ENCODE measurements at regions not wholly inside any gene's neighbourhood (a gene's known extent, or its start where the extent isn't known, plus 50 kb on each side); places are given as distances from the start of the nearest gene placed in this dataset.

DNA sequence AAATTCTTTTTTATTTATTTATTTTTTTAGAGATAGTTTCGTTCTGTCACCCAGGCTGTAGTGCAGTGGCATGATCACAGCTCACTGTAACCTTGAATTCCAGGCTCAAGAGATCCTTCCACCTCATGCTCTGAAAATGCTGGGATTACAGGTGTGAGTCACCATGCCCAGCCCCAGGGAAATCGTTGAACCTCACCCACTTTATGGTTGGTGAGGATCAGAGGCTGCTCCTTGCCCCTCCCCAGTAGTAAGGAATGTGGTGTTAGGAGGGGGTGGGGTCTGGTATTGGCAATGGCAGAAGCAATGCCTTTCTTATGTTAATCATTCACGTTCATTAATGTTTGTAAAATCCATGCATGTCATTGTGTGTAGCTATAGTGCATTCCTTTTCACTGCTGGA is 161.9 kb downstream of the SUCLG1 start:
- Histone ChIP-seq H3K27ac (ENCODE audit: insufficient read depth, low read length) (no peak overlapping the region), H3K4me3 (replicated peaks in 1 of 4; ENCODE audit: control extremely low read depth in 1 of 4, insufficient read depth in 1 of 4, low read depth in 3 of 4, low read length in 4 of 4) (no peak overlapping the region), H3K79me2 (ENCODE audit: control insufficient read depth, insufficient read depth, low read length) (no peaks in the 10 kb centered on the region), H3K4me2 (ENCODE audit: extremely low read depth, insufficient read depth, low read length) (no peak overlapping the region), H3K36me3 (ENCODE audit: control insufficient read depth, insufficient read depth, low read length) (no peaks in the 10 kb centered on the region), H3K4me1 (ENCODE audit: control insufficient read depth, extremely low read depth, insufficient read depth, low read length) (no peaks in the 10 kb centered on the region), H3K9ac (ENCODE audit: insufficient read depth, low read length) (no peak overlapping the region), H2AFZ (ENCODE audit: low read length) (no peak overlapping the region), H3K27me3 (ENCODE audit: control insufficient read depth, insufficient read depth, low read length) (no peaks in the 10 kb centered on the region), H3K9me3 (ENCODE audit: control insufficient read depth, insufficient read depth, low read depth, low read length) (no peaks in the 10 kb centered on the region), H4K20me1 (ENCODE audit: control insufficient read depth, extremely low read depth, insufficient read depth, low read length) (no peaks in the 10 kb centered on the region)
- TF ChIP-seq, protein P1, sequence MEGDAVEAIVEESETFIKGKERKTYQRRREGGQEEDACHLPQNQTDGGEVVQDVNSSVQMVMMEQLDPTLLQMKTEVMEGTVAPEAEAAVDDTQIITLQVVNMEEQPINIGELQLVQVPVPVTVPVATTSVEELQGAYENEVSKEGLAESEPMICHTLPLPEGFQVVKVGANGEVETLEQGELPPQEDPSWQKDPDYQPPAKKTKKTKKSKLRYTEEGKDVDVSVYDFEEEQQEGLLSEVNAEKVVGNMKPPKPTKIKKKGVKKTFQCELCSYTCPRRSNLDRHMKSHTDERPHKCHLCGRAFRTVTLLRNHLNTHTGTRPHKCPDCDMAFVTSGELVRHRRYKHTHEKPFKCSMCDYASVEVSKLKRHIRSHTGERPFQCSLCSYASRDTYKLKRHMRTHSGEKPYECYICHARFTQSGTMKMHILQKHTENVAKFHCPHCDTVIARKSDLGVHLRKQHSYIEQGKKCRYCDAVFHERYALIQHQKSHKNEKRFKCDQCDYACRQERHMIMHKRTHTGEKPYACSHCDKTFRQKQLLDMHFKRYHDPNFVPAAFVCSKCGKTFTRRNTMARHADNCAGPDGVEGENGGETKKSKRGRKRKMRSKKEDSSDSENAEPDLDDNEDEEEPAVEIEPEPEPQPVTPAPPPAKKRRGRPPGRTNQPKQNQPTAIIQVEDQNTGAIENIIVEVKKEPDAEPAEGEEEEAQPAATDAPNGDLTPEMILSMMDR (conservative IDR thresholded peaks at IDR 0.05 in 1 of 2, IDR thresholded peaks at IDR 0.05 in 1 of 2; ENCODE audit: low read depth in 1 of 2, low read length in 2 of 2) = no peak
- no peak for TF ChIP-seq EZH2 (IDR thresholded peaks at IDR 0.05; ENCODE audit: low read length, missing control alignments)
- DNase-seq (ENCODE audit: low read depth in 2 of 2) = no peak

DNA sequence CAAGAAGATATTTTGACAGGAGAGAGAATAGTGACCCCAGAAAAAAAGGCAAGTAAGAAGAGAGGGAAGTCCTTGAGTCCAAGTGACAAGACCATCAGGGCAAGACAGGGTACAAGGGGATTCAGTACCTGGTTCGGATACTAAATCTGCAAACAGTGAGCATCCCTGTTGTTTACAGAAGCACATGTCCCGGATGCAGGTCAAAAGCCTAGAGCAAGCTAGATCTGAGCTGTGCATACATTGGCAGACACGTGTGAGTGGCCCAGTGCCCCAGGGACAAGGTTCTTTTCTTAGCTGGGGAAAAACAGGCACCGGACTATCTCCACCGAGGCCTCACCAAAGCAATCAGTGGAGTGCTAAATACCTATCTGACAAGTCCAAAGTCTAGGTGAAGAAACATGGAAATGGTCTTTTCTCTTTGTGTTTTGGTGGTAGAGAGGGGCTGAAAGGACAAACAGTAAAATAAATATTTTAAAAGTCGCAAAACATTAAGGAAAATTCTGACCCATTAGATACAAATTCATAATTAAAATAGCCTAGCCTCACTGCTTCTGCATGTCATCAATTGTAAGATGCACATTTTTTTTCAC is 165.2 kb downstream of the SUCLG1 start:
- no peak for TF ChIP-seq EZH2 (IDR thresholded peaks at IDR 0.05; ENCODE audit: low read length, missing control alignments)
- TF ChIP-seq, protein P1 (conservative IDR thresholded peaks at IDR 0.05 in 1 of 2, IDR thresholded peaks at IDR 0.05 in 1 of 2; ENCODE audit: low read depth in 1 of 2, low read length in 2 of 2) = no peak
- H3K4me2 ChIP-seq (ENCODE audit: extremely low read depth, insufficient read depth, low read length) = no peak overlapping the region
- no peak overlapping the region for H2AFZ ChIP-seq (ENCODE audit: low read length)
- H3K79me2 ChIP-seq (ENCODE audit: control insufficient read depth, insufficient read depth, low read length) = no peaks in the 10 kb centered on the region
- no peak overlapping the region for H3K4me3 ChIP-seq (replicated peaks in 1 of 4; ENCODE audit: control extremely low read depth in 1 of 4, insufficient read depth in 1 of 4, low read depth in 3 of 4, low read length in 4 of 4)
- H3K4me1 ChIP-seq (ENCODE audit: control insufficient read depth, extremely low read depth, insufficient read depth, low read length) = no peaks in the 10 kb centered on the region
- H3K36me3 ChIP-seq (ENCODE audit: control insufficient read depth, insufficient read depth, low read length) = no peaks in the 10 kb centered on the region
- H3K27ac ChIP-seq (ENCODE audit: insufficient read depth, low read length) = no peak overlapping the region
- H3K9ac ChIP-seq (ENCODE audit: insufficient read depth, low read length) = no peak overlapping the region
- no peaks in the 10 kb centered on the region for H3K9me3 ChIP-seq (ENCODE audit: control insufficient read depth, insufficient read depth, low read depth, low read length)
- H3K27me3 ChIP-seq (ENCODE audit: control insufficient read depth, insufficient read depth, low read length) = no peaks in the 10 kb centered on the region
- no peak for DNase-seq (ENCODE audit: low read depth in 2 of 2)
- no peaks in the 10 kb centered on the region for H4K20me1 ChIP-seq (ENCODE audit: control insufficient read depth, extremely low read depth, insufficient read depth, low read length)

DNA sequence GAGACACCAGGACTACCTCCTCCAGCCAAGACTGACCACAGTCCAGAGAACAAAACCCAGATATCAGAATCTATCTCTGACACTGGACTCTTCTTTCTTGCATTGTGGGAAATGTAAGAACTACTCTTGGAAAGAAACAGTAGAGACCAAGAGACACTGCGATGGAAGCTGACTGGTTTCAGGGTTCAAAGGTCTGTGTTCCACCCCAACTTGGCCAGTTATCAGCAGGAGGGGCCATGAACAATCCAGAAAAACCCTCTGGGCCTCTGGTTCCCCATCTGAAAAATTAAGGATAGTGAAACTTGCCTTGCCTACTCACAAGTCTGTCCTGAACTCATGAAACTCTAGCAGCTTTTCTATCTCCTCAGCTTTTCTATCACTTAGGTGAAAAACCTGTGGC is 166.5 kb downstream of the SUCLG1 start:
- no peak overlapping the region for H3K4me2 ChIP-seq (ENCODE audit: extremely low read depth, insufficient read depth, low read length)
- no peak overlapping the region for H2AFZ ChIP-seq (ENCODE audit: low read length)
- H3K4me3 ChIP-seq (replicated peaks in 1 of 4; ENCODE audit: control extremely low read depth in 1 of 4, insufficient read depth in 1 of 4, low read depth in 3 of 4, low read length in 4 of 4) = no peak overlapping the region
- H3K79me2 ChIP-seq (ENCODE audit: control insufficient read depth, insufficient read depth, low read length) = no peaks in the 10 kb centered on the region
- no peak overlapping the region for H3K27ac ChIP-seq (ENCODE audit: insufficient read depth, low read length)
- H3K9ac ChIP-seq (ENCODE audit: insufficient read depth, low read length) = no peak overlapping the region
- H3K27me3 ChIP-seq (ENCODE audit: control insufficient read depth, insufficient read depth, low read length) = no peaks in the 10 kb centered on the region
- no peak for DNase-seq (ENCODE audit: low read depth in 2 of 2)
- H3K9me3 ChIP-seq (ENCODE audit: control insufficient read depth, insufficient read depth, low read depth, low read length) = no peaks in the 10 kb centered on the region
- H3K36me3 ChIP-seq (ENCODE audit: control insufficient read depth, insufficient read depth, low read length) = no peaks in the 10 kb centered on the region
- H3K4me1 ChIP-seq (ENCODE audit: control insufficient read depth, extremely low read depth, insufficient read depth, low read length) = no peaks in the 10 kb centered on the region
- H4K20me1 ChIP-seq (ENCODE audit: control insufficient read depth, extremely low read depth, insufficient read depth, low read length) = no peaks in the 10 kb centered on the region
- TF ChIP-seq EZH2 (IDR thresholded peaks at IDR 0.05; ENCODE audit: low read length, missing control alignments) = no peak
- TF ChIP-seq, protein P1 (conservative IDR thresholded peaks at IDR 0.05 in 1 of 2, IDR thresholded peaks at IDR 0.05 in 1 of 2; ENCODE audit: low read depth in 1 of 2, low read length in 2 of 2) = no peak

Data from fibroblast of lung (primary cell).